ENCODE measurements at regions not wholly inside any gene's neighbourhood (a gene's known extent, or its start where the extent isn't known, plus 50 kb on each side); places are given as distances from the start of the nearest gene placed in this dataset.

GRCh38 chr5:98586581-98586980, 186.9 kb upstream of the RGMB start:
- no peak for TF ChIP-seq TAF1 (IDR thresholded peaks at IDR 0.05; ENCODE audit: borderline replicate concordance, insufficient read depth, low read length)
- TF ChIP-seq POLR2AphosphoS5 (IDR thresholded peaks at IDR 0.05; ENCODE audit: low read depth, low read length), result no peak
- no peak for TF ChIP-seq FOXP2 (optimal IDR thresholded peaks at IDR 0.05; ENCODE audit: borderline replicate concordance, extremely low read depth, extremely low read length, insufficient read depth)
- no peak for TF ChIP-seq REST (IDR thresholded peaks at IDR 0.05; ENCODE audit: insufficient read depth in 1 of 2, low read depth in 2 of 2, low read length in 2 of 2)
- no peak for TF ChIP-seq SIN3A (IDR thresholded peaks at IDR 0.05; ENCODE audit: borderline replicate concordance, insufficient read depth, low read length)
